ENCODE measurements at regions not wholly inside any gene's neighbourhood (a gene's known extent, or its start where the extent isn't known, plus 50 kb on each side); places are given as distances from the start of the nearest gene placed in this dataset.

DNA sequence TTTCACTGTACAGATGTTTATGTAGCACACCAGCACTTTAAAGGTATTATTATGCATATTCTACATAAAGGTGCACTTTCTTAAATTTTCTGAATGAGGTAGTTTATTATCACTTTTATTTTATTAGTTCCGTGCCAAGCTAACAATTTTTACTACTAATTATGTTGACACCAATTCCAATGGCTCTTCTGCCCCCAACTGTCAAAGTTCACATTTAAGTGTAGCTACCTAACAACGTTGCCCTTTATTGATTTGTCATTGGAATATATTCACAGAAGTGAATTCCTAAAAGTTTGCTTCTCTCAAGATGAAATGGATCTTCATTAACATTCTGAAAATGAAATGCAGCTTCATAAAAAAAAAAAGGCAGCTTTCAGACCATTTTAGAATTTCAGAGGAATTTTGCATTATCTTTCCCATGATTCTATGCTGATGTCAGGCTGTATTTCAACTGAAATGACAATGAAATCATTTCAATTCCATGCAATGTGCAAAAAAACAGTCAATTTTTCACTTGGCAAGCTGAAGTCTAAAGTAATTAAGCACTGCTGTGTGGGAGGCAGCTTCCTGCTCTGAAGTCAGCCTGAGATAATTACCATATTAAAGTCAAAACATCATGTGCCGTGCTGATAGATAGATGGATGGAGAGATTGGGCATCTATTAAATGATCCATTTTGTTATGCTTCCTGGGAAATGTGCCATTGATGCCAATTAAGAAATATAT, 229.2 kb downstream of the TTLL7 start:
- no peak for TF ChIP-seq RAD21 (IDR thresholded peaks at IDR 0.05; ENCODE audit: low read depth)

DNA sequence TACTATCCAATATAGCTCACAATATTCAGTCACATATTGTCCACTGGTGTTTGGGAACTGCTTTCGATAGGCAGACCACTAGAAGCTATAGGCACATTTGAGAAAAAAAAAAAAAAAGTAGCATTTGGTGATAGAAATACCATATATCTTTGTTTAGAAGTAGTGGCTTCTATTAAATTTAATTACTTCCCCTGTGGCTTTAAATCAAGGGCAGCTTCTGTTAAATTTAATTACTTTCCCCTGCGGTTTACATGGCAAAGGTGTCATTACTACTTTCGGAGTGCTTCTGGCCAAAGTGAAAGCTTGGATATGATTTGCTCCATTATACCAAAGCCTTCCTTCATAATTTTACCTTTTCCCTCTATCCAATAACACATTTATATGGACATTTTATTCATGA, 229.9 kb downstream of the TTLL7 start:
- no peak for TF ChIP-seq YY1 (IDR thresholded peaks at IDR 0.05; ENCODE audit: low read depth)
- no peak for TF ChIP-seq EP300 (IDR thresholded peaks at IDR 0.05; ENCODE audit: borderline replicate concordance)
- TF ChIP-seq RAD21 (IDR thresholded peaks at IDR 0.05; ENCODE audit: low read depth) = no peak
- no peak for TF ChIP-seq EGR1 (IDR thresholded peaks at IDR 0.05)
- no peak for TF ChIP-seq CEBPB (IDR thresholded peaks at IDR 0.05)
- TF ChIP-seq FOXM1 (IDR thresholded peaks at IDR 0.05; ENCODE audit: borderline replicate concordance, low read depth) = no peak
- TF ChIP-seq CREB1 (IDR thresholded peaks at IDR 0.05; ENCODE audit: low read depth) = no peak
- TF ChIP-seq NFIC (IDR thresholded peaks at IDR 0.05) = no peak
- TF ChIP-seq, protein P1, sequence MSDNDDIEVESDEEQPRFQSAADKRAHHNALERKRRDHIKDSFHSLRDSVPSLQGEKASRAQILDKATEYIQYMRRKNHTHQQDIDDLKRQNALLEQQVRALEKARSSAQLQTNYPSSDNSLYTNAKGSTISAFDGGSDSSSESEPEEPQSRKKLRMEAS (IDR thresholded peaks at IDR 0.05) = no peak
- TF ChIP-seq TAF1 (IDR thresholded peaks at IDR 0.05; ENCODE audit: low read depth) = no peak
- no peak for TF ChIP-seq ZBTB7A (IDR thresholded peaks at IDR 0.05; ENCODE audit: low read depth)
- TF ChIP-seq, protein P2, sequence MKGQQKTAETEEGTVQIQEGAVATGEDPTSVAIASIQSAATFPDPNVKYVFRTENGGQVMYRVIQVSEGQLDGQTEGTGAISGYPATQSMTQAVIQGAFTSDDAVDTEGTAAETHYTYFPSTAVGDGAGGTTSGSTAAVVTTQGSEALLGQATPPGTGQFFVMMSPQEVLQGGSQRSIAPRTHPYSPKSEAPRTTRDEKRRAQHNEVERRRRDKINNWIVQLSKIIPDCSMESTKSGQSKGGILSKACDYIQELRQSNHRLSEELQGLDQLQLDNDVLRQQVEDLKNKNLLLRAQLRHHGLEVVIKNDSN (IDR thresholded peaks at IDR 0.05) = no peak
- TF ChIP-seq TEAD4 (IDR thresholded peaks at IDR 0.05) = no peak
- TF ChIP-seq TCF12 (IDR thresholded peaks at IDR 0.05; ENCODE audit: low read depth) = no peak
- TF ChIP-seq, protein P3, sequence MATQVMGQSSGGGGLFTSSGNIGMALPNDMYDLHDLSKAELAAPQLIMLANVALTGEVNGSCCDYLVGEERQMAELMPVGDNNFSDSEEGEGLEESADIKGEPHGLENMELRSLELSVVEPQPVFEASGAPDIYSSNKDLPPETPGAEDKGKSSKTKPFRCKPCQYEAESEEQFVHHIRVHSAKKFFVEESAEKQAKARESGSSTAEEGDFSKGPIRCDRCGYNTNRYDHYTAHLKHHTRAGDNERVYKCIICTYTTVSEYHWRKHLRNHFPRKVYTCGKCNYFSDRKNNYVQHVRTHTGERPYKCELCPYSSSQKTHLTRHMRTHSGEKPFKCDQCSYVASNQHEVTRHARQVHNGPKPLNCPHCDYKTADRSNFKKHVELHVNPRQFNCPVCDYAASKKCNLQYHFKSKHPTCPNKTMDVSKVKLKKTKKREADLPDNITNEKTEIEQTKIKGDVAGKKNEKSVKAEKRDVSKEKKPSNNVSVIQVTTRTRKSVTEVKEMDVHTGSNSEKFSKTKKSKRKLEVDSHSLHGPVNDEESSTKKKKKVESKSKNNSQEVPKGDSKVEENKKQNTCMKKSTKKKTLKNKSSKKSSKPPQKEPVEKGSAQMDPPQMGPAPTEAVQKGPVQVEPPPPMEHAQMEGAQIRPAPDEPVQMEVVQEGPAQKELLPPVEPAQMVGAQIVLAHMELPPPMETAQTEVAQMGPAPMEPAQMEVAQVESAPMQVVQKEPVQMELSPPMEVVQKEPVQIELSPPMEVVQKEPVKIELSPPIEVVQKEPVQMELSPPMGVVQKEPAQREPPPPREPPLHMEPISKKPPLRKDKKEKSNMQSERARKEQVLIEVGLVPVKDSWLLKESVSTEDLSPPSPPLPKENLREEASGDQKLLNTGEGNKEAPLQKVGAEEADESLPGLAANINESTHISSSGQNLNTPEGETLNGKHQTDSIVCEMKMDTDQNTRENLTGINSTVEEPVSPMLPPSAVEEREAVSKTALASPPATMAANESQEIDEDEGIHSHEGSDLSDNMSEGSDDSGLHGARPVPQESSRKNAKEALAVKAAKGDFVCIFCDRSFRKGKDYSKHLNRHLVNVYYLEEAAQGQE (IDR thresholded peaks at IDR 0.05; ENCODE audit: low read depth) = no peak

DNA sequence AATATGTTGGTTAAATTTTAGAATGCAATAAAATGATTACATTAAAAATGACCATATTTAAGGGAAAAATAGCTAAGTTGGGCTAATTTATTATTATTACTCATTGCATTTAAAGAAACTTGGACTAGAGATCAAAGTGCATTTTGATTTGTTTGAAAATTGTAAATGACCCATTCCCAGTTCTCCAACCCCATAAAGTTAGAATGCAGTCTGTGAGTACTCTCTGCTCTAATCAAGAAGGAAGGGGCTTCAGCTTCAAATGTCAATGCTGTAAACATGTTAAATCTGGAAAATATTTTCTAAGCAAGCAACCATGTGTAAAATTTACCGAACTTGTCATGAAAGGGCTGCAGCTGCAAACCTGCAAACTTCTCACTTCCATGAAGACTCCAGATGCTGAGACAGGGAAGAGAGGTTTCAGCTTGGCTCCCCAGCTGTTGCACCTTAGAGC, 232.7 kb downstream of the TTLL7 start:
- TF ChIP-seq TCF12 (IDR thresholded peaks at IDR 0.05; ENCODE audit: low read depth) = no peak
- TF ChIP-seq ZBTB7A (IDR thresholded peaks at IDR 0.05; ENCODE audit: low read depth) = no peak
- TF ChIP-seq, protein P2 (IDR thresholded peaks at IDR 0.05) = no peak
- no peak for TF ChIP-seq EGR1 (IDR thresholded peaks at IDR 0.05)
- no peak for TF ChIP-seq NFIC (IDR thresholded peaks at IDR 0.05)
- TF ChIP-seq, protein P3 (IDR thresholded peaks at IDR 0.05; ENCODE audit: low read depth) = no peak
- TF ChIP-seq RAD21 (IDR thresholded peaks at IDR 0.05; ENCODE audit: low read depth) = no peak
- TF ChIP-seq TEAD4 (IDR thresholded peaks at IDR 0.05) = no peak
- TF ChIP-seq, protein P1 (IDR thresholded peaks at IDR 0.05) = no peak
- no peak for TF ChIP-seq YY1 (IDR thresholded peaks at IDR 0.05; ENCODE audit: low read depth)
- TF ChIP-seq TAF1 (IDR thresholded peaks at IDR 0.05; ENCODE audit: low read depth) = no peak
- no peak for TF ChIP-seq CREB1 (IDR thresholded peaks at IDR 0.05; ENCODE audit: low read depth)
- TF ChIP-seq EP300 (IDR thresholded peaks at IDR 0.05; ENCODE audit: borderline replicate concordance) = no peak
- TF ChIP-seq CEBPB (IDR thresholded peaks at IDR 0.05) = no peak
- no peak for TF ChIP-seq FOXM1 (IDR thresholded peaks at IDR 0.05; ENCODE audit: borderline replicate concordance, low read depth)

DNA sequence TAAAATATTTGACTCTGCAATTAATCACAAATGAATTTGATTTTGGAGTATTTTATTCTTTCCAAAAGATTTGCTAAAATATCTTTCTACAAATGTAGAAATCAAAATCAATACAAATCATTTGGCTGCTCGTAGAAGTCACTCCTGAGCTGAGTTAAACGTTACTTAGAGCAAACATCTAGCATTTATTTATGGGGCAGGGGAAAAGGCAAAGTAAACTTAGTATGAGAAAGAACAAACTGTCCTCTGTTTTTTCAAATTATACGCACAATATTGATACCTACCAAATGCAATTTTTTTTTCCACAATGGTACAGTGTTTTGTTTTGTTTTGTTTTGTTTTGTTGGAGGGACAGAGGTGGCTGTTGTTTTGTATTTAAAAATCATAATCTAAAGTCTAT, 233.8 kb downstream of the TTLL7 start:
- TF ChIP-seq EGR1 (IDR thresholded peaks at IDR 0.05) (no peak), CEBPB (IDR thresholded peaks at IDR 0.05) (no peak), TCF12 (IDR thresholded peaks at IDR 0.05; ENCODE audit: low read depth) (no peak), FOXM1 (IDR thresholded peaks at IDR 0.05; ENCODE audit: borderline replicate concordance, low read depth) (no peak), TEAD4 (IDR thresholded peaks at IDR 0.05) (no peak), NFIC (IDR thresholded peaks at IDR 0.05) (no peak), RAD21 (IDR thresholded peaks at IDR 0.05; ENCODE audit: low read depth) (no peak), CREB1 (IDR thresholded peaks at IDR 0.05; ENCODE audit: low read depth) (no peak), YY1 (IDR thresholded peaks at IDR 0.05; ENCODE audit: low read depth) (no peak), ZBTB7A (IDR thresholded peaks at IDR 0.05; ENCODE audit: low read depth) (no peak)
- TF ChIP-seq, protein P3 (IDR thresholded peaks at IDR 0.05; ENCODE audit: low read depth) = no peak
- TF ChIP-seq, protein P1 (IDR thresholded peaks at IDR 0.05) = no peak
- TF ChIP-seq, protein P2 (IDR thresholded peaks at IDR 0.05) = no peak

All from Ishikawa (cell line).